ENCODE measurements at regions not wholly inside any gene's neighbourhood (a gene's known extent, or its start where the extent isn't known, plus 50 kb on each side); places are given as distances from the start of the nearest gene placed in this dataset.

- no peak for TF ChIP-seq MAX (IDR thresholded peaks at IDR 0.05)
Measured at GRCh38 chr15:73806698-73807483, 53.7 kb upstream of the INSYN1 start (continued).
